ENCODE measurements at regions not wholly inside any gene's neighbourhood (a gene's known extent, or its start where the extent isn't known, plus 50 kb on each side); places are given as distances from the start of the nearest gene placed in this dataset.

DNA sequence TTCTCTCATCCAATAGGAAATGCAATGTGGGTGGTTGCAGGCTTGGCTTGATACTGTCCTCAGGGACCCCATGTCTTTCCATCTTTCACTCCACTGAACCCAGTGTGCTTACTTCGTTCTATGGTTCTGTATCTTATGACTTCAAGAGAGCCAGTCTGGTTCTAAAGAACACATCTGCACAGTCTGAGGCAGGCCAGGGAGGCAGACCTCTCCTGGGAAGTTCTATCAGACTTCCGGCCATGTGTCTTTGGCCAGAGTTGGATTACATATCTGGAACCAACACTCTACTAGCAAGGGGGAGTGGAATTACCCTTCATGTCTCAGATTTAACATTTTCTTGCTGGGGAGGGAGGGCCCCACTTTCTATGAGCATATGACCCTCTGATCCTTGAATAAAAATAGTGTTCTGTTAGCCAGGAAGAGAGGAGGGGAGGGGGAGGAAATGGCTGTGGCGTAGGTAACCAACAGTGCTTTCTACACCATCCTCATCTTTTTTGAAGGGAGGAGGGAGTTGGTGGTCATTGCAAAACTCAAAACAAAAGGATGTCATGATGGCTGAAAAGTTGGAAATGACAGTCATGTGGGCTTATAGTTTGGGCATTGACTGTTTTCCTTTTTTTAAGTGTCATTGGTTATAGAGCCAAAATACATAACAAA lies 370.2 kb downstream of the GATA3 start:
- DNase-seq (ENCODE audit: low spot score): no peak

DNA sequence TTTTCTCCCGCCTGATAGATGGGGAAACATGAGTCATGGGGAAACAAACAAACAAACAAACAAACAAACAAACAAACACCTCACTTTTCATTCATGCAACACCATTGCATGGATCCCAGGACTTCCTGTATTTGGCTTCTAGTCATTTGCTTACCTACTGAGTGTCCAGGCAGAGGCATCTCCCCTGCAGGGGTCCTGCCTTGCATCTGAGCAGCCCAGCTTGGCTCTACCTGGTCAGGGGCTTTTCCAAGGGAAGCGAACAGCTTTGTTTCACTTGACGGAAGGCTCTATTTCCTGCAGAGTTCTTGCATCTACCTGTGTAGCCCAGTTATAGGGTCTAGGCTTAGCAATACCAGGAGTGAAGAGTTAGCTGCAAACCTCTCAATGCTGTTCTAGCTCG lies 374.2 kb downstream of the GATA3 start:
- DNase-seq (ENCODE audit: low spot score): no peak

DNA sequence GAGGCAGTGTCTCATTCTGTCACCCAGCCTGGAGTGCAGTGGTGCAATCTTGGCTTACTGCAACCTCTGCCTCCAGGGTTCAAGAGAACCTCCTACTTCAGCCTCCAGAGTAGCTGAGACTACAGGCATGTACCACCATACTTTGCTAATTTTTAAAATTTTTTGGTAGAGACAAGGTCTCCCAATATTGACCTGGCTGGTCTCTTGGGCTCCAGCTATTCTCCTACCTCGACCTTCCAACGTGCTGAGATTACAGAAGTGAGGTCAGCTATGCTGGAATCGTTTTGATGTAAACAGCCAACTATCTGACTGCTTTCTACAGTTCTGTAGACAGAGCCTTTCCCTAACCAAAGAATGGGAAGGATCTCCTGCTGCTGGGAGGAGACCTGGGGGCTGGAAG lies 375.8 kb downstream of the GATA3 start:
- DNase-seq (ENCODE audit: low spot score): no peak

DNA sequence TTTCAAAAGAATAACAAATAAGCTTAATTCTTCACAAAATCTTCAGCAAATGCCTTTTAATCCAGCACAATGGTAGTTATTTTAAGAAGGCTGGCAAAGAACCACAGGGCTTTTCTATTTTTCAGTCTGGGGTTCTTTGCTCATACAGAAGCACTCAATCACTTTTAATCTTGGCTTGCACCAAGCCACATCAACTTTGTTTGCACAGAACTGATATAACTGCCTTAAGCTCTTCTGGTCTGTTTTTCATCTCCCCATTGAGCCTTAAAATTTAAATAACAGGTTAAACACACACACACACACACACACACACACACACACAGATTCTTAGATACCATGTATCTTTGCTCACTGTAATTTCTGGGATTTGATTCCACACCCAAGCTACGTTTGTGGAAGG lies 377.0 kb downstream of the GATA3 start:
- no peak for DNase-seq (ENCODE audit: low spot score)

DNA sequence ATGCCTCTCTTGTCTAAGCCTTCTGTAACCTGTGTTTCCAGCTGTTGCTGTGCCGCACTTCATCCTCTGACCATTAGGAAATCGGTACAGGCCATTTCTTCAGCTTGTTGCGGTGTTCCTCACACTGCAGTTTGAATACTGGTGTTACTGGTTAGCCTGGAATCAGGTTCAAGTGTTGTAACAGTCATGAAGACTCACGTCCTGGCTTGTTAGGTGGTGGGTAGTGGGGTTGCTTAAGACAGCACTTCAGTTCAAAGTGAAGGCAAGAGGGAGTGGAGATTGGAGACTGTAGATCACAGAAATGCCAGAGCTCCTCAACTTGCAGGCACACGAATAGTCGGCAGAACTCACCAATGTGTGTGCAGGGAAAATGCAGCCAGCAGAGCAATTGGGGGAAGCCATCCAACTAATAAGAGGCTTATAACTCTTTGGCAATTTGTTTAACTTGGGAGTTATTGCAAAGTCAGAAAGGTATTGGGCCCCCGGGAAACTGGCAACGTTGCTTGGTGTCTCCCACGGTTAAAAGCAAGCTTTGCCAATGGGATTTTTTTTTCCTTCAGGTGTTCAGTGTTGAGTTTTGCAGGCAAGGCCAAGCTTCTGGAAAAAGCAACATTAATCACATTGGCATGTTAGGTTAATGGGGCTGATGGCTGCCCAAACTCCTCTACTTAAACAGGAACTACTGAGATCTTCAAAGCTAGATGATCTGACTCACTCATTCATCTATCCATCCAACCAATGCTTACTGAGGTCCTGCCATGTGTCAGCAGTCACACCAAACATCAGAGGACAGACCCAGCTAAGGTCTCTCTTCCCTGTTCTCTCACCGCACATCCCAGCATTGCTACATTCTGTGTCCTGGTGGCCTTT lies 380.9 kb downstream of the GATA3 start:
- DNase-seq (ENCODE audit: low spot score): peak; percentile 39

DNA sequence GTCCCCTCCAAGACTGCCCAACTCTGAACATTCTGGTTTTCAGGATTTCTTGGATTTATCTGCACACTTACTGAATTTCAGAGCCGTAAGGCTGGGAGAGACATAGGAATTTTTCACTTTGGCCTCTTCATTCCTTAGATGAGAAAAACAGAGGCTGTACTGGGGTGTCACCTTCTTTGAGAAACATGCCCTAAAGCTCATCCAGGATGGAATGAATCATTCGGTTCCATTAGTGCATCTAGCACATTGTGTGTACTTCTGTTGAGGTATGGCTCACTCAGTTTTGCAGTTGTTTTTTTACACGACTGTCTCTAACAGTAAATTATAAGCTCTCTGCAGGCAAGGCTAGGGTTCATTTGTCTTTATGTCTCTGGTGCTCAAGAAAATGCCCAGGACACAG lies 383.4 kb downstream of the GATA3 start:
- no peak for DNase-seq (ENCODE audit: low spot score)

DNA sequence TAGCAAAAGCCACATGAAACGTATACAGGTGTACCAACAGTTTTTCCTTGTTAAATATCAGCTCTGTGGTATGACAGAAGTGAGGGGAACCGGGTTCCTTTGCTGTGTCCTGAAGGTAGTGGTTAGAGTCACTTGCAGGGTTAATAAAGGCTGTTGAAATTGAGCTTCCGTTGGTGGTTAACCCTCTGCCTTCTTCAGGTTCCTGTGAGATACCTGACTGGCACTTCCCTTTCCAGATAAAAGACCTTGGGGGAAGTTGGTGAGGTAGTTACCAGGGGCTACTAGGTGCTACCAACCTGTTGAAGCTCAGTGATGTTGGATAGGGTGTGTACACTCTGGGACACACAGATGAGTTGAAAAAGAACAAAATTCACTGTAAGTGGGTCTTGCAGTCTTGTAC lies 384.1 kb downstream of the GATA3 start:
- no peak for DNase-seq (ENCODE audit: low spot score)

DNA sequence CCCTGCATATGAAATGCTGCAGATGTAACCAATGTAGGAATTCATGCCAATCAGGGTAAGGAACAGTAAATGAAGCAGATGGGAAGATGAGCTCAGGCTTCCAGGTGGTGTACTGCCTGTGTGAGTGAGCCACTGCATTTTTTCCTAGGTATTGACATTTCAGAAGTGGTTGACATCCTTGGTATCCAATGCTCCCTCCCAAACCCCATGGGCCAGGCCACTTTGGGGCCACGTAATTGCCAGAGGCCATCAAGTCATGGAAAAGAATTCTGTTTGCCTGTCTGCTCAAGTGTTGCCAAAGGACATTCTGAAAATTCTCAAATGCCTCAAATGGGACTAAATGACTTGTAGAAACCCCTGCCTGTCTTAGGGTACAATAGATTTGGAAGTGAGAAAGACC lies 384.6 kb downstream of the GATA3 start:
- no peak for DNase-seq (ENCODE audit: low spot score)

DNA sequence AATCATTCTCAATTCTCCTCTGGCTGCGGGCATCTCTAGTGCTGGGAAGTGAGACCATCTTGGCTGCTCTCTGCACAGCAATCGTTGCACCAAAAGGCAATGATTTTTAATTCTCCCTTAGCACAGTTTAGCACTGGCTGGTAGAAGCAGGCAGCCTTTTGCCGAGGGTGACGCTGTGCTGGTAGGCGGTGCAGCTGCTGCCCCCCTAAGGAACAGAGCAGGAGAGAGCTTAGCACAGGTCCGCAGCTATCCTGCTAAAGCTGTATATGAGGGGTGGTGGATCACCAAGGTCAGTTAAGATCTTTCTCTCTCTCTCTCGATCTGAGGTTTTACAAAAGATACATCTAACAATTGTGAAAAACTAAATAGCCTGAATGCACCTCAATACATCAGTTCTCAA lies 390.1 kb downstream of the GATA3 start:
- peak; percentile 5 for DNase-seq (ENCODE audit: low spot score)

DNA sequence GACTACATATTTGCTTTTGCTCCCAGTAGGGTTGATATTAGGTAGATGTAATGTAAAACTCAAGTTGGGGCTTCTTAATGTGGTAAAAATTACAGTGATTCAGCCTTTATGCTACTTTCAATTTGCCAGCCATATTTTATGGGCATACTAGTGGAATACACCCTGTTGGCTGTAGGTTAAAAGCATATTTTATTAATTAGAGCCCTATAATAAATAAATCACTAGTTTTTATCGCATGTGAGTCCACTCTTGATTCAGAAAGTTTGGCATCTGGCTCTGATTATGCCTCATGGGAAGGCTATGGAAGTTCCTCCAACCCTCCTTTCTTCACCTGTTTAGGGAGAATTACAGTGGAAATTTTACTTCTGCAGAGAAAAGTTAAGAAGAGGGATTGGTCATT lies 390.9 kb downstream of the GATA3 start:
- no peak for DNase-seq (ENCODE audit: low spot score)

DNA sequence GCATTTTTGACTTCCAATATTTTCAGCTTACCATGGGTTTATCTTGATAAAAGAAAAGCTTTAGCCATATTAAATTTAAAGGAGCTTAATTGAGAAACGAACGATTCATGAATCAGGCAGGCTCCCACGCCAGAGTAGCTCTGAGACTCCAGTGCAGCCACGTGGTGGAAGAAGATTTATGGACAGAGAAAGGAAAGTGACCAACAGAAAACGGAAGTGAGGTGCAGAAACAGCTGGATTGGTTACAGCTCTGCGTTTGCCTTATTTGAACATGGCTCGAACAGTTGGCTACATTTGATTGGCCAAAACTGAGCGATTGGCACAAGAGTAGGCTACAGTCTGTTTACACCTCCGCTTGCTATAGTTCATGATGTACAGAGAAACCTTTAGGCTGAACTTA lies 395.4 kb downstream of the GATA3 start:
- DNase-seq (ENCODE audit: low spot score): no peak

DNA sequence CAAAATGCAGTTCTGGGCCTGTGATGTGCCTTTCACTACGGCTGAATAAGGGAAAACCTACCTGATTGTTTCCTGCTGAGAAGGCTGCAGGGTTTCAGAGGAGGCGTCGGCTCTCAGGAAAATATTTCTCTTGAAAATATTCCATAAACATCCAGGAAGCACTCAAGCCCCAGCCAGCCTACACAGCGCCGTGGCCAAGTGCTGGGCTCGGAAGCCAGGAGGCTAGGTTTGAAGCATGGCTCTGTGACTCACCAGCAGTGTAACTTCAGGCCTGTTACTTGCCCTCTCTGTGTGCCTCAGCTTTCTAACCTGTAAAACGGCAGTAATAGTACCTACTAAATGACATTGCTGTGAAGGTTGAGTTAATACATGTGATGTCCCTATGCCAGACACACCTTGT lies 399.1 kb downstream of the GATA3 start:
- DNase-seq (ENCODE audit: low spot score): no peak

DNA sequence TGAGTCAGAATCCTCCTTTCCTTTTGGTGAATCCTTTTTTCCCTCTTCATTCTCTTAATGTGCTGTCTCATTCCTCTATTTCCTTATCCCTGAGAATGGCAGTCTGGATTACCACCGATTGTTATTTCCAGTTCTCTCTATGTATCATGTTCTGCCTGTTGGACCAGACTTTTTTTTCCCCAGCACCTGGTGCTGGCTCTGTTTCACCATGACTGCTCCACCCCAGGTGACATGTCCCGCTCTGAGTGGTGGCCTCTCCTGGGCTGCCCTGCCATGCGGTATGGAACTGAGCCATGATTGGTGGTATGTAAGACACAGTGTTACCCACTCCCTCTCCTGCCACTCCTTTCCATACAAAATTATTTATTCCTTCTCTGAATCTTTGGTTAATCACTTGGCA lies 399.9 kb downstream of the GATA3 start:
- DNase-seq (ENCODE audit: low spot score): no peak

DNA sequence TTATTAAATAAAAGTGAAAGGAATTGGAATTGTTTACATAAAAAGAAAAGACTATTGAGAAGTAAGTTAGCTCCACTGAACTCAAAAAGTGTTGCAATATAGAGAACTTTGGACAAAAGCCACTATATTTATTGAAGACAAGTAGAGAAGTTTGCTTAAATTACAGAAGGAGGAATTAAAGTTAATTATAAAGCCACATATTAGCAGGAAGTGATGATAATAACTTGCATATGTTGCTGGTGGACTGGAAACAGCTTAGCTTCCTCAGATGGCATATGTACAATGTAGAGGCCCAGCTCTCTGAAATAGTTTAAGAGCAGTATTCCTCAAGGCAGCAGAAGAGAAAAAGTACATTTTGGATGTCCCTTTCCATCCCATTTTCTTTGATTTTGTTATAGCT lies 400.7 kb downstream of the GATA3 start:
- no peak for DNase-seq (ENCODE audit: low spot score)

DNA sequence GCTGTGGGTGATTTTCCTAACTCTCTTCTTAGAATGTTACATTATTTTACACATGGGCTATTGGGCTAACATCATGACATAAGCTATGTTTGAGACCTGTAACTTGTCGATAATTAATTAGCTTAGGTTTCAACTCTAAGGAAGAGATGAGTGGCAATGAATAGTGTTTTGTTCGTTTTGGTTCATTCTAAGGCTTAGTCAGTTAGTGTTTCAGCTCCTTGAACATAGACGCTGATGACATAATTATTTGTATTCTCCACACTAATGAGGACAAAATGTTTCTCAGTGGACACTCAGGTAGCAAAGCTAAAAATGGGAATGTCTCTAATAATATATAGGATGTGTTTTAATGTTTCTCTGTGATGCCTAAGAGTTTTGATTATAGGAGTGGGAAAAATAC lies 401.9 kb downstream of the GATA3 start:
- no peak for DNase-seq (ENCODE audit: low spot score)

DNA sequence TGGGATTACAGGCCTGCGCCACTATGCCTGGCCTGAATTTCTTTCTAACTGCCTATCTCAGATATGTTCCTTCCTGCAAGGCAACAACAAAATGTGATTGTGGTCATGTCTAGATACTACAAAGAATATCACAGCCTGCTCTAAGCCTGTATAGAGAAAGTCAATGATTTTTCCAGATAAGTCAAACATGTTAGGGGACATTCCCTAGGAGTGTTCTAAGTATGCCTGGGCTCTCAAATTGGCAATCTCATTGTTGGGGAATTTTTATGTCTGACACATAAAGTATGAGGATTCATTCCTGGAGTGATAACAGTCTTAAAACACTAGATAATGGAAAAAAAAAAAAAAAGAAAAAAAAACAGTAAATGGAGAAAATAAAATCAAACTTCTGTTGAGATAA lies 406.1 kb downstream of the GATA3 start:
- no peak for DNase-seq (ENCODE audit: low spot score)

DNA sequence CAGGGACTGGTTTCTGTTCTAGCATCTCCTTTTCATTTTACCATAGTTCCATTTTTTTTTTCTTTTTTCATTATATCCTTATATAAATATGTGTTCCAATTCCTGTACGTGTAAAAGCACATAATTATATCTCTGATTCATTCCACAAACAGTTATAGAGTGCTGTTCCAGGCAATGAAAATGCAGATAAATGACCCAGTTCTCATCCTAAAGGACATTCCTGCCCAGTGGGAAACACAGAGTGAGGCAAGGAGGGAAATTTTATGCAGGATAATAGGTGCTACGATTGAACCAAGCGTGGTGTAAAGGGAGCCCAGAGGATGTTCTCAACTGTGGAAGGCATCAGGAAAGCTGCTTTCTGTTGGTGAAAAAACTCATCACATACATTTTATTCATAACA lies 408.1 kb downstream of the GATA3 start:
- no peak for DNase-seq (ENCODE audit: low spot score)

DNA sequence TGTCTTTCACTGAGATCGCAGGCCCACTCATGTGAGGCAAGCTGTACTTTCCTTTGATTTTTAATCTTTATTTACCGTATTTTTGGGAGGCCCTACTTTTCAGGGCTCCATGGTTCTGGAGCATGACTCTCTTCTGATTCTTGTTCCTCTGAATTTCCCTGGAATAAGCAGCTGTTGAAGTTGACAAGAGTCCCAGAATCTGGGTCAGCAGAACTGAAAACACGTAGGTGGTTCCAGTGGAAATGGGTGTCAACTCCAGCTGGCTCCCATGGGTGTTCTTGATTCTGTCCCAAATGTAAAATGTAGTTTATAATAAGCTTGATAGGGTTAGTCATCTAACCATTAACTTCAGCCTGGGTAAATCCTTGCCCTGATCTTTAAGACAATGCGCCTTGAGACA lies 409.4 kb downstream of the GATA3 start:
- DNase-seq (ENCODE audit: low spot score): no peak

DNA sequence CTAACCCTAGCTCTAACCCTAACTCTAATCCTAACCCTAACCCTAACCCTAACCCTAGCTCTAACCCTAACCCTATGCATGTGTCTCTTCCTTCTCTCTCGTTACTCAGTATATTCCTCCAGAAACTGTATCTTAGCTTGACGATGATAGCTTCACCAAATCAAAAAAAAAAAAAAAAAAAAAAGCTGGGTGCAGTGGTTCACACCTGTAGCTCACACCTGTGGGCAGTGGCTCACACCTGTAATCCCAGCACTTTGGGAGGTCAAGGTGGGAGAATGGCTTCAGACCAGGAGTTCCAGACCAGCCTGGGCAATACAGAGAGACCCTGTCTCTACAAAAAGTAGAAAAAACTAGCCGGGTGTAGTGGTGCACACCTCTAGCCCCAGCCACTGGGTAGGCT lies 414.0 kb downstream of the GATA3 start:
- DNase-seq (ENCODE audit: low spot score): no peak

DNA sequence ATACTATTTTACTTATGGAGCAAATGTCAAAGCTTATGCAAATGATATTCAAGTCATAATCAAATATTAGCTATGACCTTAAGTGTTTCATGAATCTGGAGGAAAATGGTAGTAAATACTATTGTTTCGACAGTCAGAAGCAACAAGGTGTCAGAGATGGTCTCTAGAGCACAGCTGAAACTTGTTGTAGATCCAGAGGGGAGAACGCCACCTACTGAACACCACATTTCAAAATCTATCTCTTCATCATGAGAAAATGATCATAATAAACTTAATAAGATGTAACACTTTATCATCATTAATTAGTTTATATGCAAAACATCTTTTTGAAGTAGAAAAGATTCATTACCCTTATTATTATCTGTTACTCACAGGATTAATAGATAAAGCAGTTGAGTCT lies 418.7 kb downstream of the GATA3 start:
- no peak for DNase-seq (ENCODE audit: low spot score)

DNA sequence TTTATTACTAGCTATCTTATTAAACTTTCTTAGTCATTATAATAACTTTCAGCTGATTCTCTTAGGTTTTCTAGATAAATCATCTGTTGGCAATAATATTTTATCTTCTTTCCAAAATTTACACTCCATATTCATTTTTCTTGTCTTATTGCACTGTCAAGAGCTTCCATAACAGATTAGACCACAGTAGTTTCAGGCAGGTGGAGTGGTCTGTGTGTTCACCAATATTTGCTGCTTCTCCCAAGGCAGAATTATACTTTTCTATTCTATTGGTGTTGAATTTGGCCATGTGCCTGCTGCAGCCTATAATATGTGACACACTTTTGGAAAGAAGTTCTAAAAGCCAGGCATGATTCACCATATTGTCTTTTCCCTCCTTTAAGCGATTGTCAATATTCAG lies 422.8 kb downstream of the GATA3 start:
- no peak for DNase-seq (ENCODE audit: low spot score)

DNA sequence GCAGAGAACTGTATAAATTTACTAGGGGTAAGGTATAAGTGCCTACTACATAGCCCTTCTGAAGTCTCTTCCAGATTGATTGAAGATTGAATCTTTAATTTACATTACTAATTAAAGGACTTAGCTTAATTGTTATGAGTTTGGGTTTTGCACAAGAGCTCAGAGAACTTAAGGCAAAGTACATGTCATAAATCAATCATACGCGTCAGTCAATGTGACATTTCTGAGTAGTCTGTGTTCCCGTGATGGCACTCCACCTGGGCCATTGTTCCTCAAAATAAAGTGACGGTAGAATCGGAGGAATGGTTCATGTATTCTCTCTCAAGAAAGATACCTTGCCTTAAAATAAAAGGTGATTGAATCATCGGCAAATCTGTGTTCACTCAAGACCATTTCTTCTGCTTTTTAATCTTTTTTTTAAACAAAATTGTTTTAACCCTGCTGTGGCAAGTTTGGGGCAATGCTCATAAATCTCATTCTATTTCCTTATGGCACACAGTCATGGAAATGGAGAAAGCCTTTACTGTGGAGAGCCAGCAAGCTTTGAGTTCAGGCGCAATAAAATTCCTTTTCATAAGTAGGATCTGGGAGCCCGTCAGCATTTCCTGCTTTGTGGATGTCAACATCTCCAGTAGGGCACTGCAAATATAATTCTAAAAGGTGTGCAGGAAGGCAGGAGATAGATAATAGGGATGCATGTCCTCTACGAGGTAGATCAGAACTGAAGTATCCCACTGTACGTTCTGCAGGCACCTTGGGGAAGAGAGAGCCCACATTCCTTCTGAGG lies 427.4 kb downstream of the GATA3 start:
- no peak for DNase-seq (ENCODE audit: low spot score)

DNA sequence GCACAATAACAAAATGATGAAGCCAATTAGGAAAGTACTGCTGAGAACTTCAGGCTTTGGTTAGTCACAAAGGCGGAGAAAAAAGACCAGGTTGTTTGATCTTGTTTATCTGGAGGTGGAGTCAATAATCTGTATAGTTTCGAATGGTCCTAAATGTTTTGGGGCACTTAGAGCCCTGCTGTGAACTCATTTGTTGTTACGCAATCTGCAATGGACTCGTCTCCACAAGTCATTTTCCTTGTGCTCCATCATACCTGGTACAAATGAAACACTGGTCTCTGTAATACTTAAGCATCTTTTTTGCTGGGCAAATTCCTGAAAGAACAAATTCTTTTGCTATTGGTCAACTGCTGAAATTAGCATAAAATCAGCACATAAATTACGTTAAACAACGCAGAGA lies 430.5 kb downstream of the GATA3 start:
- DNase-seq (ENCODE audit: low spot score): no peak

All from SW480 (cell line).